GM21360 (cell line): ENCODE measurements at regions not wholly inside any gene's neighbourhood (a gene's known extent, or its start where the extent isn't known, plus 50 kb on each side); places are given as distances from the start of the nearest gene placed in this dataset.

Source experiments
- ATAC-seq: cut with Tn5 transposase; IDR thresholded peaks from one replicate; pipeline ENCODE4 v1.9.1; 2021; ENCODE audit warnings: mild to moderate bottlenecking, moderate library complexity; ENCODE audit not compliant: unreplicated experiment

GRCh38 chr6:159444056-159444760, 248.8 kb downstream of the SOD2 start:
- no peak for ATAC-seq

- ATAC-seq: no peak
Measured at GRCh38 chr6:159443417-159443920, 249.6 kb downstream of the SOD2 start.

DNA sequence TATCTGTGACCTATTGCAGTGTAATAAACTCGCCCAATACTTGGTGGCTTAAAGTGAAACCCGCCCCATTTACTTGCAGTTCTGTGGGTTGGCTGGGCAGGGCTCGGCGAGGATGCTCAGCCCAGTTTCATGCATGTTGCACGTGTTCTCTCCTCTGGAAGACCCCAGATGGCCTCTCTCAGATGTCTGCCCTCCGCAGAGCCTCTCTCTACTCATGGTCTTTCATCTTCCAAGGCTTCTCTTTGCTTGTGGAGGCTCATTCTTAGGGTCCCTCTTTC, 251.4 kb downstream of the SOD2 start:
- ATAC-seq: no peak

DNA sequence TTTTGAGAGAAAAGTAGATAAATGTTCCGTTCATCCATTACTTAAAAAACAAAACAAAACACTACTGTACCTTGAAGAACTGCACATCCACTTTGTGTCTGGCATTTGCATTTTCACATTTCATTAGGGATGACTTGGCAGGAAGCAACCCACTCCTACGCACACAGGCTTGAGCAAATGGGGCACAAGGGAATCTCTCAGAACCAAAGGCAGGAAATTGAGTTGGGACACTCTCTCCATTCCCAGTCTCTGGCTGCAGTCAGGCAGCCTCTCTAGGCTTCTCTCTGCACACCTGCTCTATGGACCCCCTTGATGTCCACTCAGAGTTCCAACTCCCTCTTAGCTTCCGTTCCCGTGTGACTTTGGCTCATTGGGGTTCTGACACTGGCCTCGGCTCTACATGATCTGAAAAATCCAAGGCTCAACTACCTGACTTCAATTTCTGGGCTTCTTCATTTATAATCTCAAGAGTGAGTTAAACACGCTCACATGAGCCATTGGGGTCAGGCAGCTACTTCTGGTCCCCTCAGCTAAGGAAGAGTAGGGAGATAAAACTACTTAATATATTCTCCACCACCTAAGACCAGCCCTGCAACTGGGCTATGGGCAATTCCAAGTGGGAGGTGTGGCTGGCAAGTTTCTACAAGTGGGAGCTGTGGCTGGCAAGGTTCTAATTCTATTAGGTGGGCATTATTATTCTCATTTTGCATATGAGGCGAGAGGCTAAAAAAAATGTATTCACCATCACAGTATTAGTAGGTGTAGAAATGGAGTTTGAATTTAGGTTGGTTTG, 251.9 kb downstream of the SOD2 start:
- ATAC-seq: no peak

GRCh38 chr6:159440349-159440748, 252.7 kb downstream of the SOD2 start:
- ATAC-seq: no peak

GRCh38 chr6:159439651-159440050, 253.4 kb downstream of the SOD2 start:
- no peak for ATAC-seq

DNA sequence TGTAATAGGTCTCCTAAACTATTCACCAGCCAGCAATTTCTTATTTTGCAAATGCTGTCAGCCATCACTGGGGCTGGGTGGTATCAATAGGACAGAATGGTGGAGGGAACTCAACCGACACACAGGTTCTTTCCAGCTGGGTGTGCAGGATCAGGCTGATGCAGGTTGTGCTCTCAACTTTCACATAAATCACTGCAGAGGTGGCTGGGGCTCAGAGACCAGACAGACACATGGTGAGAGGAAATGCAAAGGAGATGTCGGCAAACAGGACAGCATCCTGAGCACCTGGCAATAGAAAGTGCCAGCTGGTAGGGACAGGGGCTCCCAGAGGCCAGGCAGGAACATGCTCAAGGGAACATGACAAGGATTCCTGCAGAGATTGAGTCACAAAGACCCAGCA, 254.9 kb downstream of the SOD2 start:
- ATAC-seq: no peak

GRCh38 chr6:159436581-159436980, 256.5 kb downstream of the SOD2 start:
- no peak for ATAC-seq

- ATAC-seq: no peak
Measured at GRCh38 chr6:159435701-159436100, 257.3 kb downstream of the SOD2 start.

GRCh38 chr6:159434410-159434809, 258.6 kb downstream of the SOD2 start:
- no peak for ATAC-seq

DNA sequence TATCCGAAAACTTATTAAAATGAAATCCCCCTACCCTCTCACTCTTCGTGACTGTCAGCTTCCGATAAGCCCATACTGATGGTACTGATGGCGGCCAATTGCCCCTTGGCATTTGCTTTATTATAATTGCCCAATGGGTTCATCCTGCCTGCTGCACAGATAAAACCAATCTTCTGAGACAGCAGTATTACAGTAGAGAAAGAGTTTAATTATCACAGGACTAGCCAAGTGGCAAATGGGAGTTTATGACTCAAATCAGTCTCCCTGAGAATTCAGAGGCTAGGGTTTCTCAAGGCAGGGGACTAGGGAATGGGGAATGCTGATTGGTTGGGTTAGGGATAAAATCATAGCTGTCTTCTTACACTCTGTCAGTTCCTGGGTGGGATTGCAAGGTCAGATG, 259.5 kb downstream of the SOD2 start:
- ATAC-seq: no peak

DNA sequence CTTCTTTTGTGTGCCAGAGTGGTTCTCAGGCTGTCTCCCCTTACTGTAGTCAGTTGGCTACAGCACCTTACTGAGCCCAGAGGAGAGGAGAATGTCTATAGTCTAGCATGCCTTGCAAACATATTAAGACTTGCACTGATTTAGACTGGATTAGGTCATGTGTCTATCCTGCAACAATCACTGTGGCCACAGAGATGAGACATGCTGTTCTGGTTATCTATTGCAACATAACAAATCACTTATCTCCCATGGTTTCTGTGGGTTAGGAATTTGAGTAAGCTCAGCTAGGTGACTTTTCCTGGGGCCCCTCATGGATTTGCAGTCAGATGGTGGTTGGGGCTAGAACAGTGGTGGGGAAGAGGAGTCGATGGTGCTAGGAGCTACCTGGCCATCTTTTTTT, 261.3 kb downstream of the SOD2 start:
- ATAC-seq: no peak

- no peak for ATAC-seq
Measured at GRCh38 chr6:159430323-159430722, 261.1 kb downstream of the FNDC1 start.

- no peak for ATAC-seq
Measured at GRCh38 chr6:159429433-159429832, 260.2 kb downstream of the FNDC1 start.

- no peak for ATAC-seq
Measured at GRCh38 chr6:159427771-159428170, 258.6 kb downstream of the FNDC1 start.

- no peak for ATAC-seq
Measured at GRCh38 chr6:159427335-159427734, 258.1 kb downstream of the FNDC1 start.

GRCh38 chr6:159425421-159425820, 256.2 kb downstream of the FNDC1 start:
- ATAC-seq: no peak

GRCh38 chr6:159422041-159422984, 253.1 kb downstream of the FNDC1 start:
- no peak for ATAC-seq

- ATAC-seq: no peak
Measured at GRCh38 chr6:159421586-159421985, 252.4 kb downstream of the FNDC1 start.

DNA sequence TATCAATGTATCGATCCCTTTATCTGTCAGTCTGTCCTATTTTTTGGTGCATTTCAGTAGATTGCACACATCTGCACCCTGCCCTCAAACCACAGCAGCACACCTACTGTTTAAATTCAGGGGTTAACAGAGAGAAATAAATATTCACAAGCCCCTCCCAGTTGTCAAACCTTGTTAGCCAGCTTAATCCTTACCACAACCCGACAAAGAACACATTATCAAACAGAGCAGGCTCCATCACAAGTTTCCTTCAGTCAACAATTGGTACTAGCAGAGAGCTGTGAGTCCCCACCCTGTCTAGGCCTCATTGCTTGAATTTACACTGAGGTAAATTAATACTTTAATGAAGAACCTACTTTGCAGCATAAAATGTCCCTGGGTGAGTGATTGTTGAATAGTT, 249.8 kb downstream of the FNDC1 start:
- ATAC-seq: no peak

- no peak for ATAC-seq
Measured at GRCh38 chr6:159416891-159417560, 247.8 kb downstream of the FNDC1 start.
